HFFc6 (cell line): ENCODE measurements at regions not wholly inside any gene's neighbourhood (a gene's known extent, or its start where the extent isn't known, plus 50 kb on each side); places are given as distances from the start of the nearest gene placed in this dataset.

ENCODE experiments used
- DNase-seq: peaks from one replicate; pipeline ENCODE4 v3.0.0-alpha.2; 2018
- H3K27ac Mint-ChIP-seq: 2 replicates; pipeline ENCODE4 v1.8.0; 2020; ENCODE audit warnings: mild to moderate bottlenecking, mixed read lengths
- H3K27me3 Mint-ChIP-seq: 2 replicates; pipeline ENCODE4 v1.8.0; 2021; ENCODE audit warnings: mild to moderate bottlenecking, moderate library complexity, mixed read lengths; ENCODE audit not compliant: insufficient read depth
- H3K36me3 Mint-ChIP-seq: 2 replicates; pipeline ENCODE4 v1.8.0; 2021; ENCODE audit warnings: low read depth, mixed read lengths
- H3K4me1 Mint-ChIP-seq: 2 replicates; pipeline ENCODE4 v1.8.0; 2020; ENCODE audit warnings: low read depth, mixed read lengths
- H3K4me3 Mint-ChIP-seq: 2 replicates; pipeline ENCODE4 v1.8.0; 2020; ENCODE audit warnings: mild to moderate bottlenecking, moderate library complexity, mixed read lengths
- H3K9me3 Mint-ChIP-seq: 2 replicates; pipeline ENCODE4 v1.8.0; 2020; ENCODE audit warnings: mild to moderate bottlenecking, mixed read lengths
- CTCF ChIP-seq: fragments of 200-600 bp; sonication (generic); IDR thresholded peaks from 2 replicates; pipeline ENCODE4 v1.5.0; 2021; ENCODE audit warnings: antibody characterized with exemption, mild to moderate bottlenecking

DNA sequence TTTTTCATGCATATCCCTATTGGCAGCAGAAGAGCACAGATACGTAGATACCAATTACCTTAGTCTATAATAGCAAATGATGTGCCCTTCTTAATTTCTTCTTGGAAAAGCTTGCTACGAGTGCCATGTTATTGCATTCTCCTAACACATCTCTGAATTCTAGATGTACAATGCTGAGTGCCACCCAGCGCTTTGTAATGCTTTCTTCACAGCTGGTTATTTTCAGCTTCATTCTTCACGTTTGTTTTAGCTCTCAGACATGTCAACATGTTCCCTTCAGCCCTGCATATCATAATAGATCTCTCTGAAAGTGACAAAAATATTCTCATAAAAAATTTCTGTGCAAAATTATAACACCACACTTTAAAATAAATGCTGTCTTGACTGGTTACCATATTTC lies 981.2 kb downstream of the TTLL7 start:
- Mint-ChIP-seq H3K27me3 (no peaks in the 10 kb centered on the region), H3K4me3 (no peak overlapping the region), H3K27ac (no peak overlapping the region), H3K4me1 (no peaks in the 10 kb centered on the region), H3K36me3 (no peaks in the 10 kb centered on the region), H3K9me3 (peaks cover 22% of the 10 kb centered on the region)
- DNase-seq: no peak
- no peak for TF ChIP-seq CTCF

- no peak overlapping the region for H3K27ac Mint-ChIP-seq
- H3K36me3 Mint-ChIP-seq: no peaks in the 10 kb centered on the region
- no peaks in the 10 kb centered on the region for H3K27me3 Mint-ChIP-seq
- no peak for TF ChIP-seq CTCF
- H3K9me3 Mint-ChIP-seq: peaks cover 23% of the 10 kb centered on the region
- DNase-seq: no peak
- H3K4me1 Mint-ChIP-seq: no peaks in the 10 kb centered on the region
- no peak overlapping the region for H3K4me3 Mint-ChIP-seq
Measured at GRCh38 chr1:83017276-83017675, 981.7 kb downstream of the TTLL7 start.

GRCh38 chr1:83016354-83016849 lies 982.5 kb downstream of the TTLL7 start:
- Mint-ChIP-seq H3K9me3 (peaks cover 32% of the 10 kb centered on the region), H3K36me3 (no peaks in the 10 kb centered on the region), H3K4me3 (no peak overlapping the region)

GRCh38 chr1:83015163-83015562 lies 983.8 kb downstream of the TTLL7 start:
- no peak overlapping the region for H3K4me3 Mint-ChIP-seq
- H3K4me1 Mint-ChIP-seq: no peaks in the 10 kb centered on the region
- H3K36me3 Mint-ChIP-seq: no peaks in the 10 kb centered on the region
- TF ChIP-seq CTCF: no peak
- H3K27ac Mint-ChIP-seq: no peak overlapping the region
- no peaks in the 10 kb centered on the region for H3K27me3 Mint-ChIP-seq
- no peak for DNase-seq
- peaks cover 41% of the 10 kb centered on the region for H3K9me3 Mint-ChIP-seq

More at GRCh38 chr1:83016354-83016849, 982.5 kb downstream of the TTLL7 start:
- TF ChIP-seq CTCF: no peak
- Mint-ChIP-seq H3K27me3 (no peaks in the 10 kb centered on the region), H3K4me1 (no peaks in the 10 kb centered on the region), H3K27ac (no peak overlapping the region)
- no peak for DNase-seq

- no peaks in the 10 kb centered on the region for H3K27me3 Mint-ChIP-seq
- no peaks in the 10 kb centered on the region for H3K4me1 Mint-ChIP-seq
- no peak for DNase-seq
- TF ChIP-seq CTCF: no peak
- H3K4me3 Mint-ChIP-seq: no peak overlapping the region
- H3K36me3 Mint-ChIP-seq: no peaks in the 10 kb centered on the region
- H3K9me3 Mint-ChIP-seq: peaks cover 54% of the 10 kb centered on the region
- no peak overlapping the region for H3K27ac Mint-ChIP-seq
Measured at GRCh38 chr1:83012950-83013349, 986.0 kb downstream of the TTLL7 start.

DNA sequence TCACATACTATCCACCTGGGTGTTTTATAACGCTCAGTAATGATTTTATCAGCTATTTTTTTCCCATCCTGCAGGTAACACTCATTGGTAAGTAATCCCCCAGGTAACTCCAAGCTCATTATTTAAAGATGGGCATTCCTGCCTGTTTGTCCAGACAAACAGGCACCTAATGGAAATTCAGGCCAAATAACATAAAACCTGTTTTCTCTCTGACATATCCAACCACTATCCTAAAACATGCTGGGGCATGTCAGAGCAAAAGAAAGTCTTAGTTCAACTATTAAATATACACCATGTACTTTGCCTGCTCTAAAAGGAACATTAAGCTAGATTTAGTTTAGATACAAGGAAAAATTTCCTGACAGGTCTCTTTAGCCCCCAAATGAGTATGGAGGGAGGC lies 987.7 kb downstream of the TTLL7 start:
- no peak overlapping the region for H3K27ac Mint-ChIP-seq
- H3K4me3 Mint-ChIP-seq: no peak overlapping the region
- no peaks in the 10 kb centered on the region for H3K4me1 Mint-ChIP-seq
- H3K36me3 Mint-ChIP-seq: no peaks in the 10 kb centered on the region
- no peaks in the 10 kb centered on the region for H3K27me3 Mint-ChIP-seq
- peaks cover 50% of the 10 kb centered on the region for H3K9me3 Mint-ChIP-seq
- no peak for DNase-seq
- no peak for TF ChIP-seq CTCF
